Tibial artery (tissue), 4 donors: ENCODE measurements at regions not wholly inside any gene's neighbourhood (a gene's known extent, or its start where the extent isn't known, plus 50 kb on each side); places are given as distances from the start of the nearest gene placed in this dataset.

Experiments used
- DNase-seq, 2 donors: peaks; one replicate each; pipeline ENCODE4 v3.0.0-alpha.2; 2019
- H3K27ac ChIP-seq, 2 donors: fragments of 200-600 bp; sonication (generic) in 1 of 2; 1 replicate in 1 of 2; 2 replicates in 1 of 2; pipeline ENCODE4 v1.5.1; 2018 to 2019; ENCODE audit warnings: mild to moderate bottlenecking in 1 of 2
- H3K27me3 ChIP-seq, 2 donors: fragments of 200-600 bp; sonication (generic) in 1 of 2; one replicate each; pipeline versions ENCODE4 v1.5.1 to v1.6.0; 2016 to 2019
- H3K36me3 ChIP-seq, 3 donors: fragments of 200-600 bp; sonication (generic) in 2 of 3; one replicate each; pipeline ENCODE4 v1.5.1; 2016 to 2019; ENCODE audit warnings: mild to moderate bottlenecking in 2 of 3
- H3K4me1 ChIP-seq, 4 donors: fragments of 200-600 bp; sonication (generic) in 2 of 4; 1 replicate in 3 of 4; 2 replicates in 1 of 4; pipeline ENCODE4 v1.5.1; 2016 to 2019
- H3K4me3 ChIP-seq, 2 donors: fragments of 200-600 bp; sonication (generic) in 1 of 2; 1 replicate in 1 of 2; 2 replicates in 1 of 2; pipeline ENCODE4 v1.5.1; 2018 to 2019; ENCODE audit warnings: mild to moderate bottlenecking in 2 of 2
- H3K9me3 ChIP-seq, 3 donors: fragments of 200-600 bp; sonication (generic) in 1 of 3; one replicate each; pipeline ENCODE4 v1.5.1; 2016 to 2019
- intact Hi-C: fragments of 100-400 bp; cut with DNase I; formaldehyde crosslinking; loops from one replicate; pipeline ENCODE4 v1.15.0; 2023; ENCODE audit warnings: low total_unique reads
- TF ChIP-seq, protein P1 (sequence below), 2 experiments: fragments of 200-600 bp in 1 of 2; fragments of 450-650 bp in 1 of 2; IDR thresholded peaks; one replicate each; pipeline ENCODE4 v1.5.1; 2017 to 2019; ENCODE audit warnings: antibody characterized with exemption in 2 of 2, mild to moderate bottlenecking in 1 of 2, moderate library complexity in 1 of 2

DNA sequence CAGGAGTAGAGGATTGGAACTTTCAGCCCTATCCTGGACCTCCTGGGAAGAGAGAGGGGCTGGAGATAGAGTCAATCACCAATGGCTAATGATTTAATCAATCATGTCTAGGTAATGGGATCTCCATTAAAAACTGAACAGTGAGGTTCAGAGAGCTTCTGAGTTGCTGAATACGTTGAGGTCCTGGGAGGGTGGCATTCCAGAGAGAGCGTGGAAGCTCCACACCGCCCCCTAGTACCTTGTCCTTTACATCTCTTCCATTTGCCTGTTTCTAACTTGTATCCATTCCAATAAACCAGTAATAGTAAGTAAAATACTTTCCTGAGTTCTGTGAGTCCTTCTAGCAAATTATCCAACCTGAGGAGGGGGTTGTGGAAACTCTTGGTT, 101.7 kb downstream of the B3GNT2 start:
- Histone ChIP-seq H3K27ac (no peak overlapping the region), H3K4me1 (peaks cover 0 to 21% (median 15%) of the 10 kb centered on the region in 4 donors), H3K36me3 (no peaks in the 10 kb centered on the region), H3K27me3 (no peaks in the 10 kb centered on the region), H3K4me3 (no peak overlapping the region), H3K9me3 (no peaks in the 10 kb centered on the region)
- TF ChIP-seq, protein P1, sequence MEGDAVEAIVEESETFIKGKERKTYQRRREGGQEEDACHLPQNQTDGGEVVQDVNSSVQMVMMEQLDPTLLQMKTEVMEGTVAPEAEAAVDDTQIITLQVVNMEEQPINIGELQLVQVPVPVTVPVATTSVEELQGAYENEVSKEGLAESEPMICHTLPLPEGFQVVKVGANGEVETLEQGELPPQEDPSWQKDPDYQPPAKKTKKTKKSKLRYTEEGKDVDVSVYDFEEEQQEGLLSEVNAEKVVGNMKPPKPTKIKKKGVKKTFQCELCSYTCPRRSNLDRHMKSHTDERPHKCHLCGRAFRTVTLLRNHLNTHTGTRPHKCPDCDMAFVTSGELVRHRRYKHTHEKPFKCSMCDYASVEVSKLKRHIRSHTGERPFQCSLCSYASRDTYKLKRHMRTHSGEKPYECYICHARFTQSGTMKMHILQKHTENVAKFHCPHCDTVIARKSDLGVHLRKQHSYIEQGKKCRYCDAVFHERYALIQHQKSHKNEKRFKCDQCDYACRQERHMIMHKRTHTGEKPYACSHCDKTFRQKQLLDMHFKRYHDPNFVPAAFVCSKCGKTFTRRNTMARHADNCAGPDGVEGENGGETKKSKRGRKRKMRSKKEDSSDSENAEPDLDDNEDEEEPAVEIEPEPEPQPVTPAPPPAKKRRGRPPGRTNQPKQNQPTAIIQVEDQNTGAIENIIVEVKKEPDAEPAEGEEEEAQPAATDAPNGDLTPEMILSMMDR (IDR thresholded peaks at IDR 0.05): no peak
- DNase-seq: no peak
- intact Hi-C loops: no loop called here

DNA sequence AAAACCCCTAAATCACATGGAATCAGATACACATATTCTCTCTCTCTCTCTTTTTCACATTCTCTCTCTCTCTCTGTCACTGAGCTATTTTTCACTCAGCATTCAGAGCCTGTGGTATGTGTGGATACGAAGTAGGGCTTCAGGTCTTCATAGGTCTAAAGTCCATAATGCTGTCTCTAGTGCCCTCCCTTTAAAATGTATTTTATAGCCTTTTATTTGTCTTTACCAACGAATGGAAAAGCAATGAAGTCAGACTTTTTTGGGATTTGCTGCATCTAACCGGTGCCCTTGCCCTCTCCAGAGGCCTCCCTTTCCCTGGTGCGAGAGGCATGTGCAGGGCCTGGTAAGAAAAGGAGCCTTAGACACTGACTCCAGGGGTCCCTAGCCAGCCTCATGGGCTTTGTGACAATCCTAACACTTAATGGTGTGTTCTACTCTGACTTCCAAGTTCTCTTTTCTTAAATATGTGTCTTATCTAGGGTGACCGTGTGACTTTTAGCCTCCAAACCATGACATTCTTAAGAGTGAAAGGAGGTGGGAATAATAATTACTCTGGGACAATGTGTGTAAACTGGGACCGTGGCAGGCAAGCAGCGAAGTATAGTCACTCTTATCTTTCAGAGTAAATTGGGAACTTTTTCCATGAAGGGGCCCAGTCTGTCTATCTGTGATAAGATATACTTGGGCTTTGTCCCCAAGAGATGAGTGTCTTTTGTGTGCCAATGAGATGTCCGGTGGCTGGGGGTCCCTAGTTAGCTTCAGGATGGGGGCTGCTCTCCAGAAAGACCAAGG, 101.1 kb downstream of the B3GNT2 start:
- H3K27me3 ChIP-seq: no peaks in the 10 kb centered on the region
- H3K9me3 ChIP-seq: no peaks in the 10 kb centered on the region
- no peak overlapping the region for H3K4me3 ChIP-seq
- no peak overlapping the region for H3K27ac ChIP-seq
- peaks cover 0 to 26% (median 19%) of the 10 kb centered on the region in 4 donors for H3K4me1 ChIP-seq
- TF ChIP-seq, protein P1 (IDR thresholded peaks at IDR 0.05): no peak
- intact Hi-C loops: no loop called here
- DNase-seq: no peak
- no peaks in the 10 kb centered on the region for H3K36me3 ChIP-seq

DNA sequence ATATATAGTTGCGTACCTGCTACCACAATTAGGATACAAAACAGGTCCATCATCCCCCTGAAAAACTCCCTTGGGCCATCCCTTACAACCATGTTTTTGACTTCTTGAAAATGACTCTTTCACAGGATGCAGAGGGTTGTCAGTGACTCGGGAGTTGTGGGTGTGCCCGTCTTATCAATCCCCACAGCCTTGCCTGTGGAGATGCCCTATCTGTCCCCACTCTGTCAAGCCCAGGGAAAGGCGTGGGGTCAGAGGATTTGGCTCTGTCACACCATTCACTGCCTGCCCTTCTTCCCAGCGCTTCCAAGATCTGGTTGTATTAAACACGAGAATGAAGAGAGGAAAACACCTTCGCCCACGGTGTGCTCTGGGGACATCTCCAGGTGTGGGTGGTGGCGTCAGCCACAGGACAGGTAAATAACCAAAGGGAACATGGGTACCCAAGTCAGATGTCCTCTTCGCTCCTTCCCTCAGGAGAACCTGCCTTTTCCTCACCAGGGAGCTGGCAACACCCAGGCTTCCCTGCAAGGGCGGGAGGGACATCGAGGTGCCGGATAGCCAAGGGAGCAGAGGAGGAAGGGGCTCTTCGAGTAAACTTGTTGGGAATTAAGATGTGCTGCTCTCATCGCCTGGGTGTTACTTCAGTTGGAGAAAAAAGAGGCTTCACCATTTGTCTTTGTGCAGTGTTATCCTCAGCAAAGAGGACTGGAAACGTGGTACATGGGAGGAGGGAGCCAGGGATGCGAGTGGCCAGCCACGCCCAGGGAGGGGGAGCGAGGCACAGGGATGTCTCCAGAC, 100.3 kb downstream of the B3GNT2 start:
- TF ChIP-seq, protein P1 (IDR thresholded peaks at IDR 0.05): no peak
- intact Hi-C loops: no loop called here
- no peak for DNase-seq
- Histone ChIP-seq H3K36me3 (no peaks in the 10 kb centered on the region), H3K4me3 (no peak overlapping the region), H3K27me3 (no peaks in the 10 kb centered on the region), H3K27ac (no peak overlapping the region), H3K9me3 (no peaks in the 10 kb centered on the region), H3K4me1 (peaks cover 0 to 32% (median 21%) of the 10 kb centered on the region in 4 donors)

DNA sequence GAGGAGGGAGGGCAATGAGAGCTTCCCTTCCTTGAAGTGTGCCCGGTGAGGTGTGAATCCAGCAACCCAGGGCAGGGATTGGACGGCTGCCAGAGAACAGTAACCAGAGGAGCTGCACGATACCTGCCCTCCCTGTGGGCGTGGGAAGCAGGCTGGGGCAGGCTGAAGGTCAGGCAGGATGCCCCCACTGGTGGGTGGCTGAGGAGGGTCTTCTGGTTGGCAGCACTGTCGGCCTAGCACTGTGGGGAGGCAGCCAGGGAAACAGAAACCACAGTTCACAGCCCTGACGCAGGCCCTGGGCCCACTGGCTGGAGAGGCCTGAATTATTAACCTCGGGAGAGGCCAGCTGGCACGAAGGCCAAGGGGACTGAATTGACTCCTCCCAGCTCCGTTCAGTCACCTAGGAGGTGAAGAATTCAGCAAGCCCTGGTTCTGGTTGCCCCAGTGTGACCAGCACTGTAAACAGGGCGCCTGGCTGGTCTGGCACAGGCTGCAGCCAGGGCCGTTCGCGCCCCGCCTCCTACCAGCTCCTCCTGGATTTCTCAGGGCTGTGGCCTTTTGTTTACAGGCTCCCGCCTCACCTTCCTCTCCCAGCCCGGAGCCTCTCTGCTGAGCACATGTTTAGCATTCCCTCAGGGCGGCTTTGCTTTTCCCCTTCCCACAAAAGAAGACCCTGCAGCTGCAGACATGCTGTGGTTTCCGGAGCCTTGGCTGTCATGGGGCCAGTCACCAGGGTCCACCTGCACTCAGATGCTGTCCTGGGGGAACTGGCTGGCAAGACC, 97.8 kb downstream of the B3GNT2 start:
- Histone ChIP-seq H3K9me3 (no peaks in the 10 kb centered on the region), H3K4me1 (peaks cover 0 to 32% (median 21%) of the 10 kb centered on the region in 4 donors), H3K4me3 (peak overlapping the region in 1 of 2 donors; percentile 2), H3K36me3 (no peaks in the 10 kb centered on the region), H3K27ac (peak overlapping the region; percentile 10 to 27), H3K27me3 (no peaks in the 10 kb centered on the region)
- TF ChIP-seq, protein P1 (IDR thresholded peaks at IDR 0.05): no peak
- intact Hi-C loops: no loop called here
- peak; percentile 34 to 73 for DNase-seq

DNA sequence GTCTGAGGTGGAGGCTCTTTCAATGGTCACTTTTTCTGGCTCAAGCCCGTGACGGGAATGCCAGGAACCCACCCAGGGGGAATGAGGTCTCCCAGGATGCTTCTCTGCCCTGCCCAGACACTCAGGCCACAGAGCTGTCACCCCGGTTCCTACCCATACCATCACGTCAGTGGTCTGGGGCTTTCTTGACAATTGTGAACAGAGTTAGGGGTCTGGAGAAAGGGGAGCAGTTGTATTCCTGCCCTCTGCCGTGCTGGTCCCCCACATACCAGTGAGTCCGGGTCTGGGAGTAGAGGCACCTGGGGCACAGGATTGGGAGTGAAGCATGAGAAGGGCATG, 97.2 kb downstream of the B3GNT2 start:
- H3K4me1 ChIP-seq: peaks cover 0 to 32% (median 22%) of the 10 kb centered on the region in 4 donors
- TF ChIP-seq, protein P1 (IDR thresholded peaks at IDR 0.05): no peak
- DNase-seq: no peak
- intact Hi-C loops: no loop called here
- H3K9me3 ChIP-seq: no peaks in the 10 kb centered on the region
- H3K36me3 ChIP-seq: no peaks in the 10 kb centered on the region
- H3K27ac ChIP-seq: peak overlapping the region in 1 of 2 donors; percentile 27
- H3K4me3 ChIP-seq: no peak overlapping the region
- no peaks in the 10 kb centered on the region for H3K27me3 ChIP-seq
